ENCODE measurements at regions not wholly inside any gene's neighbourhood (a gene's known extent, or its start where the extent isn't known, plus 50 kb on each side); places are given as distances from the start of the nearest gene placed in this dataset.

DNA sequence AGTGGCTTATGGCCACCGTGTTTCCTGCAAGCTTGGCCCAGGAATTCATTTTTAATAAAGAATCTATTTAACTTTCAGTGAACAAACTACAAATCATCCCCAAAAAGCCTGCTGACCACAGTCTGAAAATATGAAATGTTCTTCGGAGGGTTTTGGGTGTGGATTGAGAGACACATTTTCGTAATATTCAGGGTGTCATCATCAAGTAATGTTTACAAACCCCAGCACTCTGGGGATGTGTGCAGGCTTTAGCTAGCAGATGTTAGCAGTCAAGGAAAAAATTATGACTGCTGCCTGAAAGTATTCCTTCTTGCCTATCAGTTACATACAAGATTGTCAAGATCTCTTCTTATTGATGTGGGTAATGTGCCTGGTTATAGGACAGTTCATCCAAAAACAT lies 143.9 kb upstream of the FN1 start:
- TF ChIP-seq, protein P1, sequence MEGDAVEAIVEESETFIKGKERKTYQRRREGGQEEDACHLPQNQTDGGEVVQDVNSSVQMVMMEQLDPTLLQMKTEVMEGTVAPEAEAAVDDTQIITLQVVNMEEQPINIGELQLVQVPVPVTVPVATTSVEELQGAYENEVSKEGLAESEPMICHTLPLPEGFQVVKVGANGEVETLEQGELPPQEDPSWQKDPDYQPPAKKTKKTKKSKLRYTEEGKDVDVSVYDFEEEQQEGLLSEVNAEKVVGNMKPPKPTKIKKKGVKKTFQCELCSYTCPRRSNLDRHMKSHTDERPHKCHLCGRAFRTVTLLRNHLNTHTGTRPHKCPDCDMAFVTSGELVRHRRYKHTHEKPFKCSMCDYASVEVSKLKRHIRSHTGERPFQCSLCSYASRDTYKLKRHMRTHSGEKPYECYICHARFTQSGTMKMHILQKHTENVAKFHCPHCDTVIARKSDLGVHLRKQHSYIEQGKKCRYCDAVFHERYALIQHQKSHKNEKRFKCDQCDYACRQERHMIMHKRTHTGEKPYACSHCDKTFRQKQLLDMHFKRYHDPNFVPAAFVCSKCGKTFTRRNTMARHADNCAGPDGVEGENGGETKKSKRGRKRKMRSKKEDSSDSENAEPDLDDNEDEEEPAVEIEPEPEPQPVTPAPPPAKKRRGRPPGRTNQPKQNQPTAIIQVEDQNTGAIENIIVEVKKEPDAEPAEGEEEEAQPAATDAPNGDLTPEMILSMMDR (IDR thresholded peaks at IDR 0.05): no peak
- TF ChIP-seq POLR2A (IDR thresholded peaks at IDR 0.05): no peak

Data from right lobe of liver (tissue), 4 donors.